ENCODE measurements at regions not wholly inside any gene's neighbourhood (a gene's known extent, or its start where the extent isn't known, plus 50 kb on each side); places are given as distances from the start of the nearest gene placed in this dataset.

GRCh38 chr10:4351723-4352413 lies 474.1 kb upstream of the AKR1E2 start:
- FAIRE-seq (no peak), ATAC-seq (no peak), DNase-seq (ENCODE audit: extremely low read depth in 1 of 4, low spot score in 3 of 4) (no peak)
- no TSS peak for BruUV-seq (replicated peaks)
- no peak overlapping the region for H2AFZ ChIP-seq (ENCODE audit: low read depth, low read length)
- POLR2A ChIA-PET: no interaction called here
- no peak overlapping the region for H3K9ac ChIP-seq (ENCODE audit: insufficient read depth in 1 of 2, low read depth in 2 of 2, low read length in 2 of 2)
- no peaks in the 10 kb centered on the region for H3K79me2 ChIP-seq (ENCODE audit: control insufficient read depth, insufficient read depth, low read length)
- H3K4me1 ChIP-seq (replicated peaks in 1 of 2; ENCODE audit: control insufficient read depth in 2 of 2, insufficient read depth in 2 of 2, low read length in 2 of 2): no peaks in the 10 kb centered on the region
- intact Hi-C loops (cut with micrococcal nuclease) (no loop called here), in situ Hi-C loops (cut with MboI) (no loop called here)
- H3K4me3 ChIP-seq: no peak overlapping the region
- H3K27ac ChIP-seq (ENCODE audit: extremely low read depth, low read depth, low read length): no peak overlapping the region
- no peaks in the 10 kb centered on the region for H4K20me1 ChIP-seq (replicated peaks; ENCODE audit: control insufficient read depth, insufficient read depth, low read length)
- H3K4me2 ChIP-seq (ENCODE audit: insufficient read depth, low read length): no peak overlapping the region
- CTCF ChIA-PET (ENCODE audit: low intra/inter-chr PET ratio): no interaction called here
- no peaks in the 10 kb centered on the region for H3K9me1 ChIP-seq (ENCODE audit: control insufficient read depth, insufficient read depth, low read length)
- H3K36me3 ChIP-seq (ENCODE audit: control insufficient read depth, insufficient read depth, low read length): no peaks in the 10 kb centered on the region
- 2% methylated on average over 3 of the region's 3 CpGs for WGBS (ENCODE audit: insufficient coverage, low coverage, missing lambda C conversion rate)
- no peaks in the 10 kb centered on the region for H3K9me3 ChIP-seq (replicated peaks; ENCODE audit: control insufficient read depth, insufficient read depth, low read depth, low read length)
- no peaks in the 10 kb centered on the region for H3K27me3 ChIP-seq (ENCODE audit: control insufficient read depth in 2 of 2, insufficient read depth in 2 of 2, low read length in 2 of 2)
- TF ChIP-seq RB1 (IDR thresholded peaks at IDR 0.05; ENCODE audit: low read depth): no peak
- no peak for TF ChIP-seq MBD2 (IDR thresholded peaks at IDR 0.05; ENCODE audit: borderline replicate concordance, low read depth)
- no peak for TF ChIP-seq GTF2F1 (IDR thresholded peaks at IDR 0.05; ENCODE audit: low read depth, low read length)
- no peak for TF ChIP-seq CTBP1 (IDR thresholded peaks at IDR 0.05; ENCODE audit: borderline replicate concordance)
- no peak for TF ChIP-seq HNRNPLL (IDR thresholded peaks at IDR 0.05; ENCODE audit: low read depth, low read length, poor library complexity, severe bottlenecking)
- TF ChIP-seq FOS (IDR thresholded peaks at IDR 0.05; ENCODE audit: extremely low read depth, insufficient read length): no peak
- TF ChIP-seq HLTF (IDR thresholded peaks at IDR 0.05): no peak
- TF ChIP-seq, protein P1, sequence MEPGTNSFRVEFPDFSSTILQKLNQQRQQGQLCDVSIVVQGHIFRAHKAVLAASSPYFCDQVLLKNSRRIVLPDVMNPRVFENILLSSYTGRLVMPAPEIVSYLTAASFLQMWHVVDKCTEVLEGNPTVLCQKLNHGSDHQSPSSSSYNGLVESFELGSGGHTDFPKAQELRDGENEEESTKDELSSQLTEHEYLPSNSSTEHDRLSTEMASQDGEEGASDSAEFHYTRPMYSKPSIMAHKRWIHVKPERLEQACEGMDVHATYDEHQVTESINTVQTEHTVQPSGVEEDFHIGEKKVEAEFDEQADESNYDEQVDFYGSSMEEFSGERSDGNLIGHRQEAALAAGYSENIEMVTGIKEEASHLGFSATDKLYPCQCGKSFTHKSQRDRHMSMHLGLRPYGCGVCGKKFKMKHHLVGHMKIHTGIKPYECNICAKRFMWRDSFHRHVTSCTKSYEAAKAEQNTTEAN (CRISPR knock-in tag; IDR thresholded peaks at IDR 0.05): no peak
- no peak for TF ChIP-seq ZKSCAN8 (CRISPR knock-in tag; IDR thresholded peaks at IDR 0.05)
- TF ChIP-seq ZBTB33 (CRISPR knock-in tag; IDR thresholded peaks at IDR 0.05): no peak
- TF ChIP-seq KDM2B (CRISPR knock-in tag; IDR thresholded peaks at IDR 0.05): no peak
- TF ChIP-seq ETV5 (CRISPR knock-in tag; IDR thresholded peaks at IDR 0.05; ENCODE audit: low read depth): no peak
- no peak for TF ChIP-seq ZNF282 (CRISPR knock-in tag; IDR thresholded peaks at IDR 0.05)
- no peak for TF ChIP-seq HDAC8 (tag; IDR thresholded peaks at IDR 0.05)
- TF ChIP-seq, protein P2, sequence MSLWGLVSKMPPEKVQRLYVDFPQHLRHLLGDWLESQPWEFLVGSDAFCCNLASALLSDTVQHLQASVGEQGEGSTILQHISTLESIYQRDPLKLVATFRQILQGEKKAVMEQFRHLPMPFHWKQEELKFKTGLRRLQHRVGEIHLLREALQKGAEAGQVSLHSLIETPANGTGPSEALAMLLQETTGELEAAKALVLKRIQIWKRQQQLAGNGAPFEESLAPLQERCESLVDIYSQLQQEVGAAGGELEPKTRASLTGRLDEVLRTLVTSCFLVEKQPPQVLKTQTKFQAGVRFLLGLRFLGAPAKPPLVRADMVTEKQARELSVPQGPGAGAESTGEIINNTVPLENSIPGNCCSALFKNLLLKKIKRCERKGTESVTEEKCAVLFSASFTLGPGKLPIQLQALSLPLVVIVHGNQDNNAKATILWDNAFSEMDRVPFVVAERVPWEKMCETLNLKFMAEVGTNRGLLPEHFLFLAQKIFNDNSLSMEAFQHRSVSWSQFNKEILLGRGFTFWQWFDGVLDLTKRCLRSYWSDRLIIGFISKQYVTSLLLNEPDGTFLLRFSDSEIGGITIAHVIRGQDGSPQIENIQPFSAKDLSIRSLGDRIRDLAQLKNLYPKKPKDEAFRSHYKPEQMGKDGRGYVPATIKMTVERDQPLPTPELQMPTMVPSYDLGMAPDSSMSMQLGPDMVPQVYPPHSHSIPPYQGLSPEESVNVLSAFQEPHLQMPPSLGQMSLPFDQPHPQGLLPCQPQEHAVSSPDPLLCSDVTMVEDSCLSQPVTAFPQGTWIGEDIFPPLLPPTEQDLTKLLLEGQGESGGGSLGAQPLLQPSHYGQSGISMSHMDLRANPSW (CRISPR knock-in tag; IDR thresholded peaks at IDR 0.05): no peak
- TF ChIP-seq TRIM25 (IDR thresholded peaks at IDR 0.05; ENCODE audit: borderline replicate concordance): no peak
- no peak for TF ChIP-seq ZNF23 (CRISPR knock-in tag; IDR thresholded peaks at IDR 0.05)

Measured in K562 (cell line).